ENCODE measurements at regions not wholly inside any gene's neighbourhood (a gene's known extent, or its start where the extent isn't known, plus 50 kb on each side); places are given as distances from the start of the nearest gene placed in this dataset.

- no peak for DNase-seq
Measured at GRCh38 chr3:59540241-59540640, 490.4 kb upstream of the CFAP20DC start.

GRCh38 chr3:59538753-59539432 is 489.1 kb upstream of the CFAP20DC start:
- no peak for DNase-seq

GRCh38 chr3:59535791-59536221 is 486.0 kb upstream of the CFAP20DC start:
- DNase-seq, result no peak

- no peak for DNase-seq
Measured at GRCh38 chr3:59531994-59532393, 482.2 kb upstream of the CFAP20DC start.

- DNase-seq, result no peak
Measured at GRCh38 chr3:59531066-59531745, 481.4 kb upstream of the CFAP20DC start.

- DNase-seq, result no peak
Measured at GRCh38 chr3:59528251-59528650, 478.4 kb upstream of the CFAP20DC start.

- DNase-seq, result no peak
Measured at GRCh38 chr3:59527493-59527892, 477.7 kb upstream of the CFAP20DC start.

- DNase-seq, result no peak
Measured at GRCh38 chr3:59526999-59527398, 477.2 kb upstream of the CFAP20DC start.

- no peak for DNase-seq
Measured at GRCh38 chr3:59522550-59522949, 472.7 kb upstream of the CFAP20DC start.

- DNase-seq, result no peak
Measured at GRCh38 chr3:59519094-59519493, 469.3 kb upstream of the CFAP20DC start.

- no peak for DNase-seq
Measured at GRCh38 chr3:59518283-59519055, 468.6 kb upstream of the CFAP20DC start.

GRCh38 chr3:59517388-59517787 is 467.6 kb upstream of the CFAP20DC start:
- no peak for DNase-seq

- no peak for DNase-seq
Measured at GRCh38 chr3:59515966-59516365, 466.1 kb upstream of the CFAP20DC start.

- no peak for DNase-seq
Measured at GRCh38 chr3:59514865-59515482, 465.1 kb upstream of the CFAP20DC start.

- no peak for DNase-seq
Measured at GRCh38 chr3:59513570-59513969, 463.7 kb upstream of the CFAP20DC start.

- DNase-seq, result no peak
Measured at GRCh38 chr3:59512066-59512465, 462.2 kb upstream of the CFAP20DC start.

GRCh38 chr3:59510576-59510975 is 460.8 kb upstream of the CFAP20DC start:
- DNase-seq, result no peak

GRCh38 chr3:59508273-59508672 is 458.4 kb upstream of the CFAP20DC start:
- no peak for DNase-seq

- no peak for DNase-seq
Measured at GRCh38 chr3:59506191-59506590, 456.4 kb upstream of the CFAP20DC start.

GRCh38 chr3:59503441-59503840 is 453.6 kb upstream of the CFAP20DC start:
- no peak for DNase-seq

GRCh38 chr3:59502806-59503205 is 453.0 kb upstream of the CFAP20DC start:
- peak; percentile 61 for DNase-seq

- DNase-seq, result no peak
Measured at GRCh38 chr3:59499954-59500353, 450.1 kb upstream of the CFAP20DC start.

GRCh38 chr3:59499000-59499399 is 449.2 kb upstream of the CFAP20DC start:
- no peak for DNase-seq

Data from stimulated activated CD4-positive, alpha-beta T cell treated with anti-CD3 and anti-CD28 coated beads, Interleukin-15, amount 100 ng/mL, for 24 hours (primary cell).